Adrenal gland (tissue), 9 donors: ENCODE measurements at regions not wholly inside any gene's neighbourhood (a gene's known extent, or its start where the extent isn't known, plus 50 kb on each side); places are given as distances from the start of the nearest gene placed in this dataset.

ENCODE experiments used
- DNase-seq, 7 donors: peaks; one replicate each; pipeline ENCODE4 v3.0.0-alpha.2; 2019 to 2020
- H3K27ac ChIP-seq, 5 donors: fragments of 200-600 bp; sonication (generic) in 4 of 5; 1 replicate in 3 of 5; 2 replicates in 2 of 5; pipeline versions ENCODE4 v1.5.1 to v1.8.0; 2016 to 2020; ENCODE audit warnings: mild to moderate bottlenecking in 1 of 5
- H3K27me3 ChIP-seq: fragments of 200-600 bp; 2 replicates; pipeline ENCODE4 v1.8.0; 2021
- H3K36me3 ChIP-seq, 2 donors: fragments of 200-600 bp; replicated peaks in 1 of 2; 1 replicate in 1 of 2; 2 replicates in 1 of 2; pipeline versions ENCODE4 v1.5.1 to v1.8.0; 2018 to 2022
- H3K4me1 ChIP-seq, 2 donors: fragments of 200-600 bp; replicated peaks in 1 of 2; 1 replicate in 1 of 2; 2 replicates in 1 of 2; pipeline versions ENCODE4 v1.5.1 to v1.8.0; 2018 to 2021
- H3K4me3 ChIP-seq, 4 donors: fragments of 200-600 bp; sonication (generic) in 3 of 4; one replicate each; pipeline ENCODE4 v1.5.1; 2016 to 2018
- H3K9me3 ChIP-seq, 3 donors: fragments of 200-600 bp; sonication (generic) in 1 of 3; replicated peaks in 1 of 3; 1 replicate in 2 of 3; 2 replicates in 1 of 3; pipeline versions ENCODE4 v1.5.1 to v1.8.0; 2016 to 2021
- CTCF ChIP-seq, 6 experiments: fragments of 450-650 bp in 4 of 6; fragments of 200-600 bp in 2 of 6; sonication (generic) in 1 of 6; IDR thresholded peaks; 1 replicate in 5 of 6; 2 replicates in 1 of 6; pipeline versions ENCODE4 v1.5.1 to v1.8.0; 2016 to 2021; ENCODE audit warnings: antibody characterized with exemption in 6 of 6, mild to moderate bottlenecking in 2 of 6, moderate library complexity in 1 of 6
- POLR2A ChIP-seq, 2 donors: fragments of 450-650 bp; IDR thresholded peaks; one replicate each; pipeline ENCODE4 v1.6.1; 2017; ENCODE audit warnings: antibody characterized with exemption in 2 of 2, mild to moderate bottlenecking in 2 of 2, moderate library complexity in 1 of 2
- WGBS, 4 donors: extraction: QIAGEN DNeasy Blood & Tissue Kit in 2 of 4; methylation state at CpG; one replicate each; pipeline versions ENCODE4 v1.1.5 to v1.1.7; 2013 to 2017; 5-methylcytosine and 5-hydroxymethylcytosine counted together
- intact Hi-C, 2 donors: fragments of 100-400 bp; cut with DNase I; formaldehyde crosslinking; loops; one replicate each; pipeline versions ENCODE4 v1.14.1 to v1.15.0; 2022 to 2023
- donor health status: healthy with polysubstance abuse.
- donor health status: Bipolar disorder and iron deficiency.
- donor health status: DM: yes; HTN: yes; CAD: no.
- donor health status: DM: no; HTN: no; CAD: no.
- donor health status: DM: no; HTN: no; CAD: no.

DNA sequence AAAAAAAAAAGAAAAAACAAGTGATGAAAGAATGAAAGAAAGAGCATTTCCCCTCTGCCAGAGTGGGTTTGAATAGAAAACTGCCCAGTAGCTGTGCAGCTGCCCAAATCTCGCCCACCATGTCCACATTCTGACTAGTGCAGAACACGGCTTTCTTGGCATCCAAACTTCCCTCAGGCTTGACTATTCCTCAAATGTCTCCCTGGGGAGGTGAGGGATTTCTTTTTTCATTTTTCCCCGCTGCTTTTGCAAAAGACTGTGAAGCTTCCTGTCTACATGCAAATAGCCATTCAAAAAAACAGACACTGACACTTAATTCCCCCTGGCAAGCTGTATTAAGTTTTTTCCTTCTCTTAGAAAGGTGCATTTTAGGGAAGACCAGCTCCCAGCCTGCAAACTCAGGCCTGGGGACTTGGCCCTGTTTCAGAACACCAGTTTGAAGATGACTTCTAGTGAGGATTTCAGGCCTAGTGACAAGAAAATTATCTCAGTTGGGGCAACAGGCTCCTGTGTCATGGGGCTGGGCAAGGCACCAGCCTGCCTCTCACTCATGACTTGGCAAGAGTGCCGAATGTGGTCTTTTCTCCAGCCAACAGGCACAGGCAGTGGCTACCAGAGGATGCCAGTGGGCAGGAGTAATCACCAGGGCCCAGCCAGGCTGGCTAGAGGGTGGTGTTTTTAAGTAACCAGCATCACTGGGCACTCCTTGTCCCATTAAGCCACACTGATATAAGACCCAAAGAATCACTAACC, 178.1 kb upstream of the NFIA start:
- Histone ChIP-seq H3K4me3 (no peak overlapping the region), H3K27ac (no peak overlapping the region), H3K9me3 (no peaks in the 10 kb centered on the region), H3K36me3 (no peaks in the 10 kb centered on the region), H3K27me3 (no peaks in the 10 kb centered on the region), H3K4me1 (no peaks in the 10 kb centered on the region)
- 61 to 70% (median 66%) methylated on average over 4 of the region's 4 CpGs for WGBS, 4 donors
- DNase-seq = no peak
- no peak for TF ChIP-seq POLR2A (IDR thresholded peaks at IDR 0.05)
- TF ChIP-seq CTCF (IDR thresholded peaks at IDR 0.05) = no peak
- intact Hi-C loops = no loop called here

DNA sequence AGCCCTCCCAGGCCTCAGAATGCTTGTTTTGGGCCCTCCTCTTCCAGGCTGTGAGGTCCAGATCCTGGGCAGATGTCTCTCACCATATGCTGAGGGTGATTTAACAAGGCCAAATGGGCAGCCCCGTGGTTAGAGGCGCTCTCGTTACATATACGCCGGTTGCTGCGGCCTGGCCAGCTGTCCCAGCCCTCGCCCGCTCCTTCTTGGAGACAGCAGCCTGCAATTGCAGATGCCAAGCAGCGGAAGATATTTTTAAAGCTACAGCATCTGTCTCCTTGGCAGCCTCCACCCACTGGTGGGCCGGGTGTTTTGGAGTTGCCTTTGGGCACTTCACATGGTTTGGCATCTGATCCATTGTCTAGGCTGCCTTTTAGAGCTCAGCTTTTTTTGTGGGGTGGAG, 178.8 kb upstream of the NFIA start:
- no peaks in the 10 kb centered on the region for H3K4me1 ChIP-seq
- no peak for TF ChIP-seq CTCF (IDR thresholded peaks at IDR 0.05)
- no peak for TF ChIP-seq POLR2A (IDR thresholded peaks at IDR 0.05)
- intact Hi-C loops = no loop called here
- DNase-seq = no peak
- no peaks in the 10 kb centered on the region for H3K27me3 ChIP-seq
- H3K9me3 ChIP-seq = no peaks in the 10 kb centered on the region
- H3K4me3 ChIP-seq = no peak overlapping the region
- H3K36me3 ChIP-seq = no peaks in the 10 kb centered on the region
- 66 to 87% (median 79%) methylated on average over 8 to 10 of the region's 10 CpGs for WGBS, 4 donors
- H3K27ac ChIP-seq = no peak overlapping the region

DNA sequence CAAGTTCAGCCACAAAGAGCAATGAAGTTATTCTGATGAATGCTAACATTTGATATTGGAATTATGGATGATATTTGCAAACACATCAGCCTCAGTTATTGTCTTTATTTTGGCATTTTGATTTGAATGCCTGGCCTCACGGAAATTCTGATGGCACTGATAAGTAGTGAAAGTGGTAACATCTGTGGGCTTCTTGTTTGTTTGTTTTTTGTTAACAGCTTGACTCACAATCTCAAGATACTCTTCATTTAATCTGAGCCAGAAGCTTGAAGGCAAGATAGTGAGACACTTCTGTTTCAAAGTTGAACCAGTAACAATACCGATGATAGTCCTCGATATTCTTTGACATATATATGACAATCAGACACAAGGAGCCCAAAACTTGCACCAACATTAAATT, 182.9 kb upstream of the NFIA start:
- TF ChIP-seq POLR2A (IDR thresholded peaks at IDR 0.05) = no peak
- no peak for TF ChIP-seq CTCF (IDR thresholded peaks at IDR 0.05)
- WGBS, 4 donors = 88 to 93% (median 90%) methylated on average over 3 of the region's 3 CpGs
- no peaks in the 10 kb centered on the region for H3K36me3 ChIP-seq

GRCh38 chr1:60898987-60899386, 183.4 kb upstream of the NFIA start:
- no peaks in the 10 kb centered on the region for H3K27me3 ChIP-seq

More for the DNA sequence above, 182.9 kb upstream of the NFIA start:
- Histone ChIP-seq H3K27me3 (no peaks in the 10 kb centered on the region), H3K4me1 (no peaks in the 10 kb centered on the region), H3K9me3 (no peaks in the 10 kb centered on the region), H3K27ac (no peak overlapping the region), H3K4me3 (no peak overlapping the region)
- DNase-seq = no peak
- intact Hi-C loops = no loop called here

More at GRCh38 chr1:60898987-60899386, 183.4 kb upstream of the NFIA start:
- H3K36me3 ChIP-seq = no peaks in the 10 kb centered on the region
- no peak overlapping the region for H3K27ac ChIP-seq
- intact Hi-C loops = no loop called here
- H3K4me3 ChIP-seq = no peak overlapping the region
- no peaks in the 10 kb centered on the region for H3K4me1 ChIP-seq
- TF ChIP-seq CTCF (IDR thresholded peaks at IDR 0.05) (no peak), POLR2A (IDR thresholded peaks at IDR 0.05) (no peak)
- WGBS, 4 donors = 79 to 91% (median 87%) methylated on average over 4 of the region's 4 CpGs
- DNase-seq = no peak
- H3K9me3 ChIP-seq = no peaks in the 10 kb centered on the region
